ENCODE measurements at regions not wholly inside any gene's neighbourhood (a gene's known extent, or its start where the extent isn't known, plus 50 kb on each side); places are given as distances from the start of the nearest gene placed in this dataset.

DNA sequence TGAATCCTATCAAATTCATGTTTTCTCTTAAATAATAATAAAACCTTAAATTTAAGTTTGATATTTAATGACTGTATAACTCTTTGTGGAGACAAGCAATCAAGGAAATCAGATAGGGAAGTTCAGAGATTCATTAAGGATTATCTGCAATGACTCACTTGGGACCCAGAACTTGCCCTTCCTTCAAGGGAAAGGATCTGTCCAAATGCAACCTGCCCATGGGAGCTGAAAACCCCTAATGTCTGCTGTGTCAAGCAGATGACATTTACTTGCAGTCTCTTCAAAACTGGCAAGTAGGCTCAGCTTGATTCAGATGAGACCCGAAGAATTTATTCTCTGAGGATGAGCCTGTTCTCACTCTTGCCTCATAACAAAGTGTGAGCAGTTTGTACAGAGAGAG lies 1577.6 kb downstream of the EFNA5 start:
- H4K20me1 ChIP-seq (ENCODE audit: insufficient read depth, low read length), result no peaks in the 10 kb centered on the region
- POLR2A ChIA-PET, result interaction anchor here (0.7 kb wide), 2 partner anchors 58 to 101 kb away, joined by 3 read pairs; no protein-coding TSS in a partner anchor
- no peak overlapping the region for H3K4me3 ChIP-seq (ENCODE audit: low read depth, low read length, poor library complexity, severe bottlenecking)
- TF ChIP-seq EZH2phosphoT487 (IDR thresholded peaks at IDR 0.05; ENCODE audit: borderline replicate concordance, low read depth, low read length), result no peak
- TF ChIP-seq, protein P1, sequence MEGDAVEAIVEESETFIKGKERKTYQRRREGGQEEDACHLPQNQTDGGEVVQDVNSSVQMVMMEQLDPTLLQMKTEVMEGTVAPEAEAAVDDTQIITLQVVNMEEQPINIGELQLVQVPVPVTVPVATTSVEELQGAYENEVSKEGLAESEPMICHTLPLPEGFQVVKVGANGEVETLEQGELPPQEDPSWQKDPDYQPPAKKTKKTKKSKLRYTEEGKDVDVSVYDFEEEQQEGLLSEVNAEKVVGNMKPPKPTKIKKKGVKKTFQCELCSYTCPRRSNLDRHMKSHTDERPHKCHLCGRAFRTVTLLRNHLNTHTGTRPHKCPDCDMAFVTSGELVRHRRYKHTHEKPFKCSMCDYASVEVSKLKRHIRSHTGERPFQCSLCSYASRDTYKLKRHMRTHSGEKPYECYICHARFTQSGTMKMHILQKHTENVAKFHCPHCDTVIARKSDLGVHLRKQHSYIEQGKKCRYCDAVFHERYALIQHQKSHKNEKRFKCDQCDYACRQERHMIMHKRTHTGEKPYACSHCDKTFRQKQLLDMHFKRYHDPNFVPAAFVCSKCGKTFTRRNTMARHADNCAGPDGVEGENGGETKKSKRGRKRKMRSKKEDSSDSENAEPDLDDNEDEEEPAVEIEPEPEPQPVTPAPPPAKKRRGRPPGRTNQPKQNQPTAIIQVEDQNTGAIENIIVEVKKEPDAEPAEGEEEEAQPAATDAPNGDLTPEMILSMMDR (conservative IDR thresholded peaks at IDR 0.05; ENCODE audit: low read length), result no peak
- no peaks in the 10 kb centered on the region for H3K9me3 ChIP-seq (ENCODE audit: low read length)
- no peaks in the 10 kb centered on the region for H3K36me3 ChIP-seq (ENCODE audit: insufficient read depth, low read length)
- intact Hi-C loops (cut with micrococcal nuclease; ENCODE audit: unreplicated experiment), result no loop called here
- H3K9me2 ChIP-seq (ENCODE audit: insufficient read depth, low read length), result no peaks in the 10 kb centered on the region
- no peak overlapping the region for H3K4me2 ChIP-seq (ENCODE audit: low read length)
- no peaks in the 10 kb centered on the region for H3K79me2 ChIP-seq (ENCODE audit: insufficient read depth, low read depth, low read length)
- no peaks in the 10 kb centered on the region for H3K4me1 ChIP-seq (ENCODE audit: insufficient read depth, low read length, poor library complexity, severe bottlenecking)
- DNase-seq (ENCODE audit: low spot score), result no peak
- H2AFZ ChIP-seq (ENCODE audit: low read length), result no peak overlapping the region
- no peak overlapping the region for H3K27ac ChIP-seq (ENCODE audit: low read depth, low read length, poor library complexity, severe bottlenecking)
- BruUV-seq (replicated peaks), result no TSS peak
- CTCF ChIA-PET (ENCODE audit: unreplicated experiment), result no interaction called here

- Histone ChIP-seq H3K27ac (ENCODE audit: low read depth, low read length, poor library complexity, severe bottlenecking) (no peak overlapping the region), H3K9me3 (ENCODE audit: low read length) (no peaks in the 10 kb centered on the region), H3K9me2 (ENCODE audit: insufficient read depth, low read length) (no peaks in the 10 kb centered on the region), H3K4me1 (ENCODE audit: insufficient read depth, low read length, poor library complexity, severe bottlenecking) (no peaks in the 10 kb centered on the region), H3K36me3 (ENCODE audit: insufficient read depth, low read length) (no peaks in the 10 kb centered on the region), H2AFZ (ENCODE audit: low read length) (no peak overlapping the region), H3K4me2 (ENCODE audit: low read length) (no peak overlapping the region), H3K79me2 (ENCODE audit: insufficient read depth, low read depth, low read length) (no peaks in the 10 kb centered on the region), H4K20me1 (ENCODE audit: insufficient read depth, low read length) (no peaks in the 10 kb centered on the region), H3K4me3 (ENCODE audit: low read depth, low read length, poor library complexity, severe bottlenecking) (no peak overlapping the region)
- POLR2A ChIA-PET, result interaction anchor here (0.7 kb wide), 2 partner anchors 57 to 101 kb away, joined by 3 read pairs; no protein-coding TSS in a partner anchor
- TF ChIP-seq, protein P1 (conservative IDR thresholded peaks at IDR 0.05; ENCODE audit: low read length), result no peak
- TF ChIP-seq EZH2phosphoT487 (IDR thresholded peaks at IDR 0.05; ENCODE audit: borderline replicate concordance, low read depth, low read length), result no peak
- CTCF ChIA-PET (ENCODE audit: unreplicated experiment), result no interaction called here
- DNase-seq (ENCODE audit: low spot score), result no peak
- no TSS peak for BruUV-seq (replicated peaks)
- intact Hi-C loops (cut with micrococcal nuclease; ENCODE audit: unreplicated experiment), result no loop called here
Measured at GRCh38 chr5:106092455-106092854, 1578.3 kb downstream of the EFNA5 start.

GRCh38 chr5:106089073-106089472 lies 1581.7 kb downstream of the EFNA5 start:
- TF ChIP-seq, protein P1 (conservative IDR thresholded peaks at IDR 0.05; ENCODE audit: low read length), result no peak
- TF ChIP-seq EZH2phosphoT487 (IDR thresholded peaks at IDR 0.05; ENCODE audit: borderline replicate concordance, low read depth, low read length), result no peak
- Histone ChIP-seq H3K9me3 (ENCODE audit: low read length) (no peaks in the 10 kb centered on the region), H2AFZ (ENCODE audit: low read length) (no peak overlapping the region), H3K4me3 (ENCODE audit: low read depth, low read length, poor library complexity, severe bottlenecking) (no peak overlapping the region), H3K79me2 (ENCODE audit: insufficient read depth, low read depth, low read length) (no peaks in the 10 kb centered on the region), H3K4me2 (ENCODE audit: low read length) (no peak overlapping the region), H3K4me1 (ENCODE audit: insufficient read depth, low read length, poor library complexity, severe bottlenecking) (no peaks in the 10 kb centered on the region), H3K27ac (ENCODE audit: low read depth, low read length, poor library complexity, severe bottlenecking) (no peak overlapping the region), H4K20me1 (ENCODE audit: insufficient read depth, low read length) (no peaks in the 10 kb centered on the region), H3K36me3 (ENCODE audit: insufficient read depth, low read length) (no peaks in the 10 kb centered on the region), H3K9me2 (ENCODE audit: insufficient read depth, low read length) (no peaks in the 10 kb centered on the region)
- intact Hi-C loops (cut with micrococcal nuclease; ENCODE audit: unreplicated experiment), result no loop called here
- DNase-seq (ENCODE audit: low spot score), result no peak
- BruUV-seq (replicated peaks), result no TSS peak
- ChIA-PET POLR2A (no interaction called here), CTCF (ENCODE audit: unreplicated experiment) (no interaction called here)
